GM21723 (cell line): ENCODE measurements at regions not wholly inside any gene's neighbourhood (a gene's known extent, or its start where the extent isn't known, plus 50 kb on each side); places are given as distances from the start of the nearest gene placed in this dataset.
"Not testable (repeated sequence)": the region's sequence is repeated elsewhere in the genome, so short reads cannot be mapped to it uniquely, and the experiment has no call there.

Source experiments
- ATAC-seq: cut with Tn5 transposase; IDR thresholded peaks from one replicate; pipeline ENCODE4 v1.9.1; 2021; ENCODE audit warnings: mild to moderate bottlenecking, moderate library complexity; ENCODE audit not compliant: unreplicated experiment

- ATAC-seq, result no peak
Measured at GRCh38 chr2:106339609-106340008, 128.6 kb downstream of the RGPD3 start.

- ATAC-seq, result no peak
Measured at GRCh38 chr2:106339132-106339531, 129.1 kb downstream of the RGPD3 start.

DNA sequence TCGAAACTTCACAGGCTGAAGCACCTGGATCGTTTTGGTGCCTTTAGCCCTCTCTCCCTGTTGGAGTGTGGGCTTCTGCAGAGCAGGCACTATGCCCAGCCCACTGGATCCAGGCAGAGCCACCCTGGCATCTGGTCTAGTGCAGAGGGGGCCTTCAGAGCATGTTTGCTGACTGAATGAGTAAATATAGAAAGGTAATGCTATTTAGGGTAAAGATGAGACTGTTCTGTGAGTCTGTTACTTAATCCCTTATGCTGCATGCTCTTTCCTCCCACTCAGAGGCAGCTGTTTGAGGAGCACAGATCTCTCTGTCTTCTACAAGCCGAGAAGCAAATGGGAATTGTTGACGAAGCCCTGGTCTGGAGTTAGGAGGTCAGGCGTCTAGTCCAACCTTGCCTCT lies 130.2 kb downstream of the RGPD3 start:
- ATAC-seq, result no peak

DNA sequence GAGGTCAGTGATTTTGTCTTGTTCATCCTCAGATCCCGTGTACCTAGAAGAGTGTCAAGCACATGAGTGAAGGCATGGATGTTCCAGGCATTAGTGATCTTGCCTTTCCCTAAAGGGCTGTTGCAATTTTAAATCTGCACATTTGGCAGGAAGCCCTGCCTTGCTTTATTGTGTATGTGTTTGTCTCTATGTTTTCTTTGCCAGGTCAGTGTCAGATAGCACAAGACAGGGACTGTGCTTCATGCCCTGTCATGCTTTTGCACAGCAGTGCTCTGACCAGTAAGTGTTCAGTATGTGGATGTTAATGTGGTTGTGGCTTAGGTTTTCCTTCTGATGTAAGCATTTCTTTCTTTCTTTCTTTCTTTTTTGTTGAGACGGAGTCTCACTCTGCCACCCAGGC lies 131.5 kb downstream of the RGPD3 start:
- ATAC-seq, result no peak

DNA sequence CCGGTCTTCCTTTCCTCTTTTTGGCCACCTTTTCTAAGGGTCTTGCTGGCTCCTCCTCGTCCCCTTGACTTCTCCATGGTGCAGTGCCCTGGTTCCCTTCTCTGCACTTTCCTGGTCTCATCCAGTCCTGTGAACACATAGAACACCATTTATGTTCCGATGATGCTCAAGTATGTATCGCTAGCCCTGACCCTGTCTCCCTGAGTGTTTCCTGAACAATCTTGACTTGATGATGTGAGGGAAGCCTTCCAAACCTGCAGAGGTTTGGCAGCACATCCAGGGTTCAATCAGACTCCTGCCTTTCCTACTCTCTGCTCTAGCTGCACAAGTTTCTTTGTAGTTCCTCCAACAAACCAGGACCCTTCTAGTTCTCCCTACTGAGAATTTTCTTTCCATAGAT lies 132.1 kb downstream of the RGPD3 start:
- no peak for ATAC-seq

- no peak for ATAC-seq
Measured at GRCh38 chr2:106334802-106335201, 133.4 kb downstream of the RGPD3 start.

- not testable (repeated sequence) for ATAC-seq
Measured at GRCh38 chr2:106333253-106333873, 134.8 kb downstream of the RGPD3 start.

DNA sequence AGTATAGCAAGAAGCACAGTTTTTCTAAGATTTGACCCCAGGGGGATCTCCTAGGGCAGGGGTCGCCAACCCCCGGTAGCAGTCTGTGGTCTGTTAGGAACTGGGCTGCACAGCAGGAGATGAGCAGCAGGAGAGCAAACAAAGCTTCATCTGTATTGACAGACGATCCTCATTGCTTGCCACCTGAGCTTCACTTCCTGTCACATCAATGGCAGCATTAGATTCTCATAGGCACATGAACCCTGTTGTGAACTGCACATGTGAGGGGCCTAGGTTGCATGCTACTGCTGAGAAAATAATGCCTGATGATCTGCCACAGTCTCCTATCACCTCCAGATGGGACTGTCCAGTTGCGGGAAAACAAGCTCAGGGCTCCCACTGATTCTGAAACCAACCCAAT lies 136.2 kb downstream of the RGPD3 start:
- ATAC-seq, result no peak

GRCh38 chr2:106330384-106331261 lies 136.5 kb upstream of the UXS1 start:
- not testable (repeated sequence) for ATAC-seq

- ATAC-seq, result no peak
Measured at GRCh38 chr2:106323337-106324013, 129.4 kb upstream of the UXS1 start.

DNA sequence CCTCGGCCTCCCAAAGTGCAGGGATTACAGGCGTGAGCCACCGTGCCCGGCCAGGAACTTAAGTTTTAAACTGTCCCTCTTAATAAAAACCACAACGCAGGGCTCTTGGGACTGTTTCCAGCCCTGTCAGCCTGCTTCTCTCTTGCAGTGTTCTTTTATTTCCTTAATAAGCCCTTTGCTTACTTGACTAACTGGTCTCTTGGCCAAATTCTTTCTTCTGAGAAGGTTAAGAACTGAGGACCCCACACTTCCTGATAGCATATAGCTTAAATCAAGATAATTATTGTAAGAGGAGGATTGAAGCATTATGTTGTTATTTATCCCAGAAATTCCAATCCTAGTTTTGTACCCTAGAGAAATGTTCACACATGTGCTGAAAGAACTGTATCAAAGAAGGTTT lies 128.2 kb upstream of the UXS1 start:
- ATAC-seq, result no peak

GRCh38 chr2:106320439-106320838 lies 126.3 kb upstream of the UXS1 start:
- ATAC-seq, result not testable (repeated sequence)

DNA sequence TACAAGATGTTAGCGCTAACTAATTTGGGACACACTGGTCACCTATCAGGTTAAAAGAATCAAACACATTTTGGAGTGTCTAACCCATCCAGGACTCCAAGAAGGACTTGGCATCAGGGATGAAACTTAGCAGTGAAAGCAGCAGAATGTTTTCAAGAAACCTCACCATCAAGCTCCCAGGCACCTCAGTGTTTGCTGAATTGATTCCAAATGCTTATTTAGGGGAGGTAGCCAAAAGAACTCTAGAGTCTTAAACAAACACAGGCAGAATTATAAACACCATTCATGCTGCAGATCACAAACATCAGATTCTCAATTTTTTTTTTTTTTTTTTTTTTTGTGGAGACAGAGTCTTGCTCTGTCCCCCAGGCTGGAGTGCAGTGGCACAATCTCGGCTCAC lies 122.8 kb upstream of the UXS1 start:
- ATAC-seq, result no peak

DNA sequence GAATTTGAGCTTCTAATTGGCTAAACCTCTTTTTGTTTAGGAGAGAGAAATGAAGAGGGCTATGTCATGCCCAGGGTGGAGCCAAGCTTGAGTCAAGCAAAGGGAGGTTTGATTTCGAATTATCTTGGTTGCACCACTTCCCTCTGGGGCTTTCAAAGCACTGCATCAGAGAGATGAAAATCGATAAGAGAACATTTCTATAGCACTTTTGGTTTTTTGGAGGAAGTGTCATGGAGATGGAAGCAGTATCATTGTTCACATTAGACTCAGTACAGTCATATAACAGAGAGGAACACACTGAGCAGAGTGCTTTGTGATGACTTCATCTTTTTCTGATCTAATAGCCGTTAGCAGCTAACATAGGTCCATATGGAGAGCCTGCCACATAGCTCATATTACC lies 120.3 kb upstream of the UXS1 start:
- ATAC-seq, result no peak

DNA sequence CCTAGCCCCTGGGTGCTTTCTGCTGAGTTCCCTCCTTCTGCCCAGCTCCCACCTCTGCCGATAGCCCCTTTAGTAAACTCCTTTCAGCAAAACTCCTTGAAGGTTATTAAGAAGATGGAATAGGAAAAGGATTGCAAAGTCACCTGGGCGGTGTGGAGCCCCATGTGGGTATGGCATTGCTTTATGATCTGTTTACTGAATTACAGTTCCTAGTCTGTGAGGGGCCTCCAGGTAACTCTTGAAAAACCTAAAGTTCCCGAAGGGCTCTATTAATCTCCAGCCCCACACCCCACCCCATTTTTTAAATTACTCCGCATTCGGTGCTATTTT lies 116.9 kb upstream of the UXS1 start:
- no peak for ATAC-seq

- ATAC-seq, result no peak
Measured at GRCh38 chr2:106307860-106308259, 113.8 kb upstream of the UXS1 start.

GRCh38 chr2:106306387-106306786 lies 112.3 kb upstream of the UXS1 start:
- ATAC-seq, result no peak

- no peak for ATAC-seq
Measured at GRCh38 chr2:106304612-106305184, 110.6 kb upstream of the UXS1 start.

GRCh38 chr2:106299696-106300095 lies 105.6 kb upstream of the UXS1 start:
- ATAC-seq, result no peak

DNA sequence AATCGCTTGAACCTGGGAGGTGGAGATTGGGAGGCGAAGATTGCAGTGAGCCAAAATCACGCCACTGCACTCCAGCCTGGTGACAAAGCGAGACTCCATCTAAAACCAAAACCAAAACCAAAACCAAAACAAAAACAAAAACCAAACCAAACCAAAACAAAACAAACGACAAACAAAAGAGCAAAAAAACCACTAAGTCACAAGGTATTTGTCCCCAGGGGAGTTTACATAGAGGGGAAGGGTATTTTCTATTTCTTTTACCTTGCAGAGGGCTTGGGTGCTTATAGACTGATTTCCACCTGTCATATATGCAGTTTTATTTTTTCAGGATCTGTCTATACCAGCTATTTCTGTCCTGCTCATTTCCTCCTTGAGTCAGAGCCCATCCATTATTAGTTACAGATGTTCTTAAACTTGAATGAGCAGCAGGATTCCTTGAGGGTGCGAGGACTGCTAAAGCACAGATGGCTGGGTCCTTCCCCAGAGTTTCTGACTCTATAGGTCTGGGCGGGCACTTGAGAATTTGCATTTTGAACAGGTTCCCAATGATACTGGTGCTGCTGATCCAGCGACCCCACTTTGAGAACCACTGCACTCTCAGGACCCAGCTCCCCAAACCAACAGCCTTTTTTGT lies 102.2 kb upstream of the UXS1 start:
- ATAC-seq, result no peak

GRCh38 chr2:106294182-106294581 lies 100.1 kb upstream of the UXS1 start:
- ATAC-seq, result no peak
